DND-41 (cell line): ENCODE measurements at regions not wholly inside any gene's neighbourhood (a gene's known extent, or its start where the extent isn't known, plus 50 kb on each side); places are given as distances from the start of the nearest gene placed in this dataset.

Source experiments
- ATAC-seq: fragments of 200-7000 bp; cut with Tn5 transposase; 3 replicates; pipeline ENCODE4 v1.9.1; 2021; ENCODE audit warnings: low read depth; ENCODE audit not compliant: insufficient read depth
- DNase-seq: peaks from one replicate; pipeline ENCODE4 v3.0.0-alpha.2; 2020
- H2AFZ ChIP-seq: 2 replicates; pipeline ENCODE4 v1.6.0; 2012; ENCODE audit warnings: low read depth, low read length
- H3K27ac ChIP-seq: 2 replicates; pipeline ENCODE4 v1.5.1; 2012; ENCODE audit warnings: low read length, inconsistent platforms
- H3K27me3 ChIP-seq: fragments of 200-600 bp; sonication (generic); 2 replicates; pipeline ENCODE4 v1.6.0; 2012; ENCODE audit warnings: low read length, mild to moderate bottlenecking, inconsistent platforms; ENCODE audit not compliant: insufficient read depth, poor library complexity
- H3K36me3 ChIP-seq: 2 replicates; pipeline ENCODE4 v1.5.1; 2012; ENCODE audit warnings: low read length, inconsistent platforms; ENCODE audit not compliant: insufficient read depth
- H3K4me1 ChIP-seq: 2 replicates; pipeline ENCODE4 v1.5.1; 2012; ENCODE audit warnings: mild to moderate bottlenecking, low read length; ENCODE audit not compliant: insufficient read depth
- H3K4me2 ChIP-seq: 2 replicates; pipeline ENCODE4 v1.6.0; 2012; ENCODE audit warnings: mild to moderate bottlenecking, moderate library complexity, low read length, inconsistent platforms; ENCODE audit not compliant: insufficient read depth
- H3K4me3 ChIP-seq, 2 experiments: fragments of 200-600 bp in 1 of 2; shearing (Covaris generic) in 1 of 2; 2 replicates each; pipeline ENCODE4 v1.5.1; 2012 to 2016; ENCODE audit warnings: inconsistent platforms in 2 of 2, low read length in 2 of 2, mild to moderate bottlenecking in 2 of 2, low read depth in 1 of 2, moderate library complexity in 1 of 2
- H3K79me2 ChIP-seq: 2 replicates; pipeline ENCODE4 v1.6.0; 2012; ENCODE audit warnings: low read length, inconsistent platforms; ENCODE audit not compliant: insufficient read depth
- H3K9ac ChIP-seq: 2 replicates; pipeline ENCODE4 v1.6.0; 2012; ENCODE audit warnings: low read depth, mild to moderate bottlenecking, inconsistent platforms, low read length, moderate library complexity
- H3K9me3 ChIP-seq: 2 replicates; pipeline ENCODE4 v1.5.1; 2012; ENCODE audit warnings: low read length, moderate library complexity, mild to moderate bottlenecking, inconsistent platforms; ENCODE audit not compliant: insufficient read depth, severe bottlenecking
- H4K20me1 ChIP-seq: 2 replicates; pipeline ENCODE4 v1.6.0; 2012; ENCODE audit warnings: low read length; ENCODE audit not compliant: insufficient read depth
- EZH2 ChIP-seq: IDR thresholded peaks from 3 replicates; pipeline ENCODE4 v1.6.1; 2012; ENCODE audit warnings: borderline replicate concordance, low read depth, mild to moderate bottlenecking, moderate library complexity, low read length, inconsistent platforms; ENCODE audit not compliant: severe bottlenecking
- TF ChIP-seq, protein P1 (sequence below): IDR thresholded peaks from 2 replicates; pipeline ENCODE4 v1.5.1; 2012; ENCODE audit warnings: borderline replicate concordance, low read length, moderate library complexity, mild to moderate bottlenecking; ENCODE audit not compliant: poor library complexity, severe bottlenecking; ENCODE audit errors: extremely low read depth

GRCh38 chr13:69604698-69605097 is 502.9 kb upstream of the ATXN8OS start:
- no peaks in the 10 kb centered on the region for H3K27me3 ChIP-seq
- H3K27ac ChIP-seq, result no peak overlapping the region
- peaks cover 3% of the 10 kb centered on the region for H3K9me3 ChIP-seq
- H3K4me2 ChIP-seq, result no peak overlapping the region
- H3K4me1 ChIP-seq, result no peaks in the 10 kb centered on the region
- no peaks in the 10 kb centered on the region for H4K20me1 ChIP-seq
- no peak overlapping the region for H3K9ac ChIP-seq
- H2AFZ ChIP-seq, result no peak overlapping the region
- ATAC-seq (no peak), DNase-seq (no peak)
- H3K36me3 ChIP-seq, result no peaks in the 10 kb centered on the region
- no peaks in the 10 kb centered on the region for H3K79me2 ChIP-seq
- no peak for TF ChIP-seq EZH2
- TF ChIP-seq, protein P1, sequence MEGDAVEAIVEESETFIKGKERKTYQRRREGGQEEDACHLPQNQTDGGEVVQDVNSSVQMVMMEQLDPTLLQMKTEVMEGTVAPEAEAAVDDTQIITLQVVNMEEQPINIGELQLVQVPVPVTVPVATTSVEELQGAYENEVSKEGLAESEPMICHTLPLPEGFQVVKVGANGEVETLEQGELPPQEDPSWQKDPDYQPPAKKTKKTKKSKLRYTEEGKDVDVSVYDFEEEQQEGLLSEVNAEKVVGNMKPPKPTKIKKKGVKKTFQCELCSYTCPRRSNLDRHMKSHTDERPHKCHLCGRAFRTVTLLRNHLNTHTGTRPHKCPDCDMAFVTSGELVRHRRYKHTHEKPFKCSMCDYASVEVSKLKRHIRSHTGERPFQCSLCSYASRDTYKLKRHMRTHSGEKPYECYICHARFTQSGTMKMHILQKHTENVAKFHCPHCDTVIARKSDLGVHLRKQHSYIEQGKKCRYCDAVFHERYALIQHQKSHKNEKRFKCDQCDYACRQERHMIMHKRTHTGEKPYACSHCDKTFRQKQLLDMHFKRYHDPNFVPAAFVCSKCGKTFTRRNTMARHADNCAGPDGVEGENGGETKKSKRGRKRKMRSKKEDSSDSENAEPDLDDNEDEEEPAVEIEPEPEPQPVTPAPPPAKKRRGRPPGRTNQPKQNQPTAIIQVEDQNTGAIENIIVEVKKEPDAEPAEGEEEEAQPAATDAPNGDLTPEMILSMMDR, result no peak
- no peak overlapping the region for H3K4me3 ChIP-seq

GRCh38 chr13:69603144-69603853 is 504.3 kb upstream of the ATXN8OS start:
- Histone ChIP-seq H3K27ac (no peak overlapping the region), H3K4me1 (no peaks in the 10 kb centered on the region), H3K36me3 (no peaks in the 10 kb centered on the region), H4K20me1 (no peaks in the 10 kb centered on the region), H3K79me2 (no peaks in the 10 kb centered on the region), H3K4me3 (no peak overlapping the region), H3K27me3 (no peaks in the 10 kb centered on the region), H3K9ac (no peak overlapping the region), H3K9me3 (peaks cover 3% of the 10 kb centered on the region), H3K4me2 (no peak overlapping the region), H2AFZ (no peak overlapping the region)
- DNase-seq, result no peak
- ATAC-seq, result no peak
- TF ChIP-seq EZH2, result no peak
- TF ChIP-seq, protein P1, result no peak

DNA sequence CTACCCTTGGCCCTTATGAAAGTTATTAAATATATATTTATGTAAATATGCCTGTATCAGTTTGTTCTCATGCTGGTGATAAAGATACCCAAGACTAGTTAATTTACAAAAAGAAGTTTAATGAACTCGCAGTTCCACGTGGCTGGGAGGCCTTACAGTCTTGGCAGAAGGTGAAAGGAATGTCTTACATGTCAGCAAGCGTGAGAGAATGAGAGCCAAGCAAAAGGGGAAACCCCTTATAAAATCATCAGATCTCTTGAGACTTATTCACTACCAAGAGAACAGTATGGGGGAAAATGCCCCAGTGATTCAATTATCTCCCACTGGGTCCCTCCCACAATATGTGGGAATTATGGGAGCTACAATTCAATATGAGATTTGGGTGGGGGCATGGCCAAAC is 506.0 kb upstream of the ATXN8OS start:
- TF ChIP-seq, protein P1, result no peak
- no peak for TF ChIP-seq EZH2
- no peak for ATAC-seq
- Histone ChIP-seq H3K27ac (no peak overlapping the region), H3K79me2 (no peaks in the 10 kb centered on the region), H4K20me1 (no peaks in the 10 kb centered on the region), H3K9me3 (peaks cover 3% of the 10 kb centered on the region), H3K4me3 (no peak overlapping the region), H3K4me1 (no peaks in the 10 kb centered on the region), H3K9ac (no peak overlapping the region), H3K27me3 (no peaks in the 10 kb centered on the region), H2AFZ (no peak overlapping the region), H3K36me3 (no peaks in the 10 kb centered on the region), H3K4me2 (no peak overlapping the region)
- no peak for DNase-seq

- H3K27ac ChIP-seq, result no peak overlapping the region
- H3K79me2 ChIP-seq, result no peaks in the 10 kb centered on the region
- no peaks in the 10 kb centered on the region for H4K20me1 ChIP-seq
- H3K27me3 ChIP-seq, result no peaks in the 10 kb centered on the region
- no peaks in the 10 kb centered on the region for H3K4me1 ChIP-seq
- ATAC-seq, result no peak
- H3K9ac ChIP-seq, result no peak overlapping the region
- DNase-seq, result no peak
- no peak overlapping the region for H3K4me2 ChIP-seq
- H3K9me3 ChIP-seq, result peaks cover 3% of the 10 kb centered on the region
- TF ChIP-seq, protein P1, result no peak
- no peak for TF ChIP-seq EZH2
- H3K36me3 ChIP-seq, result no peaks in the 10 kb centered on the region
- H2AFZ ChIP-seq, result no peak overlapping the region
- H3K4me3 ChIP-seq, result no peak overlapping the region
Measured at GRCh38 chr13:69600811-69601210, 506.8 kb upstream of the ATXN8OS start.
